ENCODE measurements at regions not wholly inside any gene's neighbourhood (a gene's known extent, or its start where the extent isn't known, plus 50 kb on each side); places are given as distances from the start of the nearest gene placed in this dataset.

DNA sequence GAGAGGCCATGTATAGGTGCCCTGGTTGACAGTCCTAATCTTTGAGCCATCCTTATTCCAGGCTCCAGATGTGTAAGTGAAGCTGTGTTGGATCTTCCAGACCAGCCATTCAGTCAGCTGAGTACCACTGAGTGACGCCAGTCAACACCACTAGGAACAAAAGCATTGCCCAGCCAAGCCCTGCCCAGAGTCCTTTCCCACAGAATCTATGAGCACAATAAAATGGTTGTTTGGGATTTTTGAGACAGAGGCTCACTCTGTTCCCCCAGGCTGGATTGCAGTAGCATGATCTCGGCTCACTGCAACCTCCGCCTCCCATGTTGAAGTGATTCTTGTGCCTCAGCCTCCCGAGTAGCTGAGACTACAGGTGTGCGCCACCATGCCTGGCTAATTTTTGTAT is 262.5 kb downstream of the BCOR start:
- no peak for DNase-seq (ENCODE audit: low read depth in 2 of 2)
- H3K4me3 ChIP-seq (replicated peaks in 1 of 2; ENCODE audit: low read depth in 2 of 2, low read length in 2 of 2): no peak overlapping the region
- no peak for TF ChIP-seq CTCF (IDR thresholded peaks at IDR 0.05; ENCODE audit: low read depth, low read length)

DNA sequence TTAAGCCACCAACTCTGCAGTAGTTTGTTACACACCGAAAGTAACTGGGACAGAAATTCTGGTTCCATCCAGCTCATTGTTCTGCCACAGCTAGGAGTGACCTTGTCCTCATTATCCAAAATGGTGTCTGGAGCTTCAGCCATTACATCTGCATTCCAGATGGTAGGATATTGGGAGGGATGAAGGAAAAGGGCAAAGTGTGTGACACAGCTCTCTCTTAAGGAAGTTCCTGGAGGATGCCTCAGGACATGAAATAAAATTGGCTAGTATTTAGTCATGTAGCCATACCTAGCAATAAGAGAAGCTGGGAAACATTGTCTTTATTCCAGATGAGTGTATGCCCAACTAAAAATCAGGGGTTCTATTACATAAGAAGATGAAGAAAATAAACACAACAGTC is 262.0 kb downstream of the BCOR start:
- no peak for DNase-seq (ENCODE audit: low read depth in 2 of 2)
- no peak for TF ChIP-seq CTCF (IDR thresholded peaks at IDR 0.05; ENCODE audit: low read depth, low read length)
- no peak overlapping the region for H3K4me3 ChIP-seq (replicated peaks in 1 of 2; ENCODE audit: low read depth in 2 of 2, low read length in 2 of 2)

- DNase-seq (ENCODE audit: low read depth in 2 of 2): no peak
- no peak overlapping the region for H3K4me3 ChIP-seq (replicated peaks in 1 of 2; ENCODE audit: low read depth in 2 of 2, low read length in 2 of 2)
- no peak for TF ChIP-seq CTCF (IDR thresholded peaks at IDR 0.05; ENCODE audit: low read depth, low read length)
Measured at GRCh38 chrX:39836802-39837420, 260.8 kb downstream of the BCOR start.

DNA sequence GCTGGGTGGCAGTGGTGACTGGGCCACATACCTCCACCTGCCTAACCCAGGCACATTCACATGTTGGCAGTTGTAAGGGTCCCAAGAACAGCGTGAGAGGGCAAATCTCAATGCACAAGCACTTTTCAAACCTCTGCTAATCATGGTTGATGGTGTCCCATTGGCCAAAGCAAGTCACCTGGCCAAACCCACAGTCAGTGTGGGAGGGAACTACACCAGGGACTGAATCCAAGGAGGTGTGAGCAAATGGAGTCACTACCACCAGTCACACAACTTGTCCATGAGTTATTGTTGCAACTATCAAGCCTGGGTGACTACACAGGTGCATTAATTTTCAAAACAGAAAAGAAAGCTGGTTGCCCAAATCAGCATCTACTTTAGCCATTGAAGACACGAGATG is 260.1 kb downstream of the BCOR start:
- no peak for TF ChIP-seq CTCF (IDR thresholded peaks at IDR 0.05; ENCODE audit: low read depth, low read length)
- no peak overlapping the region for H3K4me3 ChIP-seq (replicated peaks in 1 of 2; ENCODE audit: low read depth in 2 of 2, low read length in 2 of 2)
- DNase-seq (ENCODE audit: low read depth in 2 of 2): no peak

DNA sequence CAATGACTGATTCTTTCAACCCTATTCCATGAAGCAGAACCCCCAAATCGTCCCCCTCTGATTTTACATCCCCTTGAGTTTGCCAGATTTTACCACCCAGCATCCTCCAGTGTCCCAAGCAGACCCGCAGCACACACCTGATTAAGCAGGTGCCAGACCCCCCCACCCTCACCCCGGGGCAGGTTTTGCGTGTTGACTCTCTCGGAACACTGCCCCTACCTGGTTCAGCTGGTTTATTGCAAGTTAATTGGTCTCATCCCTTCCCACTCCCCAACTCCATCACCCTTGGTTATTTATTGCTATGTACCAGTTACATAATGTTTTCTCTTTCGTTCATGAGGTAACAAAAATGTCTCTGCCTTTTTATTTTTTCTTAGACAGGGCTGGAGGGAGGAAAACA is 258.4 kb downstream of the BCOR start:
- no peak overlapping the region for H3K4me3 ChIP-seq (replicated peaks in 1 of 2; ENCODE audit: low read depth in 2 of 2, low read length in 2 of 2)
- no peak for TF ChIP-seq CTCF (IDR thresholded peaks at IDR 0.05; ENCODE audit: low read depth, low read length)
- DNase-seq (ENCODE audit: low read depth in 2 of 2): no peak

GRCh38 chrX:39840133-39840532 is 257.6 kb downstream of the BCOR start:
- H3K4me3 ChIP-seq (replicated peaks in 1 of 2; ENCODE audit: low read depth in 2 of 2, low read length in 2 of 2): no peak overlapping the region
- DNase-seq (ENCODE audit: low read depth in 2 of 2): no peak
- no peak for TF ChIP-seq CTCF (IDR thresholded peaks at IDR 0.05; ENCODE audit: low read depth, low read length)

DNA sequence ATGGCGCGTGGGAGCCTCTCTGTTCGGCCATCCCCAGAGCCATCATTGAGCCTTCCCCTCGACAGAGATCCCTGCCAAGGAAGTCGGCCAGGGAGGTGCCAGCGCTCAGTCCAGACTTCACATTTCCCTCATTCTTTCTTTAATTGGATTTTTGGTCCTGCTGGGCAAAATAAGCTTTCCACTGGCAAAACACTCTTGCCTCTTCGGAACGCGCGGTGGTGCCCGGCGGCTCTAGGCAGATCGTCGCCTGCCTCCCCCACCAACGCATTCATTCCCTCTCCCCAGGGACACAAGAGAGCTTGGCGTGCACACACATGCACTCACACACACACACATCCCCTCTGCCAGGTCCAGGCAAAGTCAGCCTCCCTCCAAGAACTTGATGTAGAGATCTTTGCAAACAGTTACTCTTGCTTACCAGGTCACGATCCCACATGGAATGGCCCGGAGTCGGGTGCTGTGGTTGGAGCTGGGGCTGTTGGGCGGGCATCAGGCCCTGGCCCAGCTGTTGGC is 257.1 kb downstream of the BCOR start:
- DNase-seq (ENCODE audit: low read depth in 2 of 2): no peak
- TF ChIP-seq CTCF (IDR thresholded peaks at IDR 0.05; ENCODE audit: low read depth, low read length): no peak
- H3K4me3 ChIP-seq (replicated peaks in 1 of 2; ENCODE audit: low read depth in 2 of 2, low read length in 2 of 2): no peak overlapping the region

Measured in cardiac fibroblast (primary cell).